Spleen (tissue), 11 donors: ENCODE measurements at regions not wholly inside any gene's neighbourhood (a gene's known extent, or its start where the extent isn't known, plus 50 kb on each side); places are given as distances from the start of the nearest gene placed in this dataset.

Experiments
- DNase-seq: peaks from one replicate; pipeline ENCODE4 v3.0.0-alpha.2; 2020
- H3K27ac ChIP-seq, 8 donors: fragments of 200-600 bp; sonication (generic) in 7 of 8; 1 replicate in 4 of 8; 2 replicates in 4 of 8; pipeline versions ENCODE4 v1.5.0 to v1.8.0; 2016 to 2021; ENCODE audit warnings: inconsistent platforms in 4 of 8, mild to moderate bottlenecking in 4 of 8, moderate library complexity in 1 of 8
- H3K27me3 ChIP-seq, 7 donors: fragments of 200-600 bp; sonication (generic) in 6 of 7; replicated peaks in 1 of 7; 1 replicate in 4 of 7; 2 replicates in 3 of 7; pipeline versions ENCODE4 v1.5.0 to v1.8.0; 2016 to 2021; ENCODE audit warnings: inconsistent platforms in 3 of 7, mild to moderate bottlenecking in 1 of 7
- H3K36me3 ChIP-seq, 6 donors: fragments of 200-600 bp; sonication (generic) in 5 of 6; 1 replicate in 4 of 6; 2 replicates in 2 of 6; pipeline versions ENCODE4 v1.5.0 to v1.8.0; 2016 to 2021; ENCODE audit warnings: inconsistent platforms in 2 of 6
- H3K4me1 ChIP-seq, 6 donors: fragments of 200-600 bp; sonication (generic) in 5 of 6; 1 replicate in 3 of 6; 2 replicates in 3 of 6; pipeline versions ENCODE4 v1.5.0 to v1.8.0; 2016 to 2021; ENCODE audit warnings: inconsistent platforms in 3 of 6
- H3K4me3 ChIP-seq, 8 donors: fragments of 200-600 bp; sonication (generic) in 7 of 8; 1 replicate in 4 of 8; 2 replicates in 4 of 8; pipeline versions ENCODE4 v1.5.0 to v1.8.0; 2016 to 2021; ENCODE audit warnings: inconsistent platforms in 4 of 8, mild to moderate bottlenecking in 4 of 8, moderate library complexity in 2 of 8
- H3K9me3 ChIP-seq, 8 donors: fragments of 200-600 bp; sonication (generic) in 7 of 8; 1 replicate in 4 of 8; 2 replicates in 4 of 8; pipeline versions ENCODE4 v1.5.0 to v1.8.0; 2016 to 2021; ENCODE audit warnings: inconsistent platforms in 4 of 8
- CTCF ChIP-seq, 11 experiments: fragments of 200-600 bp in 7 of 11; fragments of 450-650 bp in 4 of 11; sonication (generic) in 4 of 11; IDR thresholded peaks in 8 of 11; conservative IDR thresholded peaks in 3 of 11; 1 replicate in 7 of 11; 2 replicates in 4 of 11; pipeline versions ENCODE4 v1.4.0 to v1.8.0; 2016 to 2021; ENCODE audit warnings: antibody characterized with exemption in 11 of 11, inconsistent platforms in 4 of 11, mild to moderate bottlenecking in 1 of 11
- POLR2A ChIP-seq, 3 donors: fragments of 450-650 bp; IDR thresholded peaks; one replicate each; pipeline ENCODE4 v1.5.1; 2017; ENCODE audit warnings: antibody characterized with exemption in 3 of 3, mild to moderate bottlenecking in 1 of 3
- POLR2AphosphoS5 ChIP-seq, 3 donors: sonication (generic); formaldehyde crosslinking; IDR thresholded peaks; one replicate each; pipeline ENCODE4 v1.5.1; 2017; ENCODE audit warnings: antibody characterized with exemption in 3 of 3
- WGBS, 5 donors: extraction: QIAGEN DNeasy Blood & Tissue Kit in 3 of 5; methylation state at CpG; one replicate each; pipeline versions ENCODE4 v1.1.5 to v1.1.7; 2013 to 2018; 5-methylcytosine and 5-hydroxymethylcytosine counted together
- intact Hi-C: fragments of 100-400 bp; cut with DNase I; formaldehyde crosslinking; loops from one replicate; pipeline ENCODE4 v1.15.0; 2023; ENCODE audit warnings: low total_unique reads
- donor health status: healthy with polysubstance abuse.
- donor health status: DM: no; HTN: no; CAD: no; lungs with moderate emphysema.
- donor health status: DM: no; HTN: no; CAD: no.
- donor health status: Bipolar disorder and iron deficiency.
- donor health status: healthy.
- donor health status: DM: no; HTN: no; CAD: no.
- donor health status: DM: yes; HTN: yes; CAD: no.

- TF ChIP-seq POLR2AphosphoS5 (IDR thresholded peaks at IDR 0.05) (no peak), POLR2A (IDR thresholded peaks at IDR 0.05) (no peak), CTCF (IDR thresholded peaks at IDR 0.05 in 8 of 11, conservative IDR thresholded peaks at IDR 0.05 in 3 of 11) (no peak)
- H3K9me3 ChIP-seq = peaks cover 0 to under 1% (median 0%) of the 10 kb centered on the region in 8 donors
- peaks cover 0 to 14% (median 0%) of the 10 kb centered on the region in 7 donors for H3K27me3 ChIP-seq
- H3K27ac ChIP-seq = no peak overlapping the region
- no peak for DNase-seq
- H3K4me3 ChIP-seq = no peak overlapping the region
- H3K36me3 ChIP-seq = no peaks in the 10 kb centered on the region
- H3K4me1 ChIP-seq = no peaks in the 10 kb centered on the region
- intact Hi-C loops = no loop called here
- WGBS, 5 donors = 66 to 73% (median 67%) methylated on average over 3 of the region's 3 CpGs
Measured at GRCh38 chr11:93933230-93933629, 82.8 kb upstream of the VSTM5 start.

- WGBS, 5 donors = 65 to 77% (median 67%) methylated on average over 5 of the region's 5 CpGs
- Histone ChIP-seq H3K36me3 (no peaks in the 10 kb centered on the region), H3K27me3 (peaks cover 0 to 22% (median 0%) of the 10 kb centered on the region in 7 donors), H3K9me3 (no peaks in the 10 kb centered on the region), H3K4me1 (no peaks in the 10 kb centered on the region), H3K27ac (no peak overlapping the region), H3K4me3 (no peak overlapping the region)
- TF ChIP-seq POLR2A (IDR thresholded peaks at IDR 0.05) = no peak
- TF ChIP-seq POLR2AphosphoS5 (IDR thresholded peaks at IDR 0.05) = no peak
- no peak for DNase-seq
- intact Hi-C loops = no loop called here
Measured at GRCh38 chr11:93935826-93936225, 85.3 kb upstream of the HEPHL1 start.

- H3K27ac ChIP-seq = no peak overlapping the region
- TF ChIP-seq CTCF (IDR thresholded peaks at IDR 0.05 in 8 of 11, conservative IDR thresholded peaks at IDR 0.05 in 3 of 11) (no peak), POLR2AphosphoS5 (IDR thresholded peaks at IDR 0.05) (no peak), POLR2A (IDR thresholded peaks at IDR 0.05) (no peak)
- no peak for DNase-seq
- H3K4me3 ChIP-seq = no peak overlapping the region
- intact Hi-C loops = no loop called here
- no peaks in the 10 kb centered on the region for H3K4me1 ChIP-seq
- H3K36me3 ChIP-seq = no peaks in the 10 kb centered on the region
- WGBS, 5 donors = 48 to 60% (median 57%) methylated on average over 3 of the region's 3 CpGs
- peaks cover 0 to 18% (median 0%) of the 10 kb centered on the region in 7 donors for H3K27me3 ChIP-seq
- no peaks in the 10 kb centered on the region for H3K9me3 ChIP-seq
Measured at GRCh38 chr11:93936460-93936859, 84.7 kb upstream of the HEPHL1 start.

- intact Hi-C loops = no loop called here
- no peak overlapping the region for H3K27ac ChIP-seq
- H3K27me3 ChIP-seq = peaks cover 0 to 18% (median 0%) of the 10 kb centered on the region in 7 donors
- H3K4me3 ChIP-seq = no peak overlapping the region
- H3K36me3 ChIP-seq = no peaks in the 10 kb centered on the region
- no peak for DNase-seq
- H3K9me3 ChIP-seq = no peaks in the 10 kb centered on the region
- TF ChIP-seq POLR2AphosphoS5 (IDR thresholded peaks at IDR 0.05) (no peak), POLR2A (IDR thresholded peaks at IDR 0.05) (no peak), CTCF (IDR thresholded peaks at IDR 0.05 in 8 of 11, conservative IDR thresholded peaks at IDR 0.05 in 3 of 11) (no peak)
- H3K4me1 ChIP-seq = no peaks in the 10 kb centered on the region
- WGBS, 5 donors = 47 to 54% (median 48%) methylated on average over 5 of the region's 5 CpGs
Measured at GRCh38 chr11:93939084-93939760, 81.9 kb upstream of the HEPHL1 start.
